HepG2 (cell line): ENCODE measurements at regions not wholly inside any gene's neighbourhood (a gene's known extent, or its start where the extent isn't known, plus 50 kb on each side); places are given as distances from the start of the nearest gene placed in this dataset.
A peak's percentile ranks its signal among the peaks of the same experiment; 100 is the strongest.

Experiments used
- AKNA ChIP-seq: sonication (generic); formaldehyde crosslinking; IDR thresholded peaks from 2 replicates; pipeline ENCODE4 v1.4.0; 2020; ENCODE audit warnings: missing genetic modification reagents, borderline replicate concordance
- CENPX ChIP-seq: sonication (generic); formaldehyde crosslinking; IDR thresholded peaks from 2 replicates; pipeline ENCODE4 v1.9.0; 2021; ENCODE audit warnings: mild to moderate bottlenecking, missing genetic modification reagents, moderate library complexity
- HMG20A ChIP-seq: IDR thresholded peaks from 2 replicates; pipeline ENCODE4 v1.6.1; 2016; ENCODE audit warnings: borderline replicate concordance
- HOXA7 ChIP-seq: sonication (generic); formaldehyde crosslinking; IDR thresholded peaks from 2 replicates; pipeline ENCODE4 v1.8.1; 2022; ENCODE audit warnings: mild to moderate bottlenecking, missing genetic modification reagents, moderate library complexity
- IRX3 ChIP-seq: sonication (generic); formaldehyde crosslinking; IDR thresholded peaks from 2 replicates; pipeline ENCODE4 v1.8.1; 2023; ENCODE audit warnings: mild to moderate bottlenecking, low read depth, missing genetic modification reagents, borderline replicate concordance
- KLF15 ChIP-seq: sonication (generic); formaldehyde crosslinking; IDR thresholded peaks from 2 replicates; pipeline ENCODE4 v1.8.1; 2023; ENCODE audit warnings: borderline replicate concordance, mild to moderate bottlenecking, inconsistent platforms, missing genetic modification reagents, mixed read lengths
- NFE2L2 ChIP-seq: fragments of 150-350 bp; IDR thresholded peaks from 2 replicates; pipeline ENCODE4 v1.6.1; 2014; ENCODE audit warnings: low read length
- PRDM15 ChIP-seq: sonication (generic); formaldehyde crosslinking; IDR thresholded peaks from 2 replicates; pipeline ENCODE4 v1.4.0; 2020; ENCODE audit warnings: missing genetic modification reagents
- SNAPC4 ChIP-seq: sonication (generic); formaldehyde crosslinking; IDR thresholded peaks from 2 replicates; pipeline ENCODE4 v1.4.0; 2020; ENCODE audit warnings: mild to moderate bottlenecking, missing genetic modification reagents
- SSRP1 ChIP-seq: IDR thresholded peaks from 2 replicates; pipeline ENCODE4 v1.6.1; 2016; ENCODE audit warnings: control low read depth
- ZFP62 ChIP-seq: sonication (generic); formaldehyde crosslinking; IDR thresholded peaks from 2 replicates; pipeline ENCODE4 v1.4.0; 2020; ENCODE audit warnings: missing genetic modification reagents
- ZMYM4 ChIP-seq: sonication (generic); formaldehyde crosslinking; IDR thresholded peaks from 2 replicates; pipeline ENCODE4 v1.8.1; 2023; ENCODE audit warnings: mild to moderate bottlenecking, missing genetic modification reagents
- ZNF446 ChIP-seq: sonication (generic); formaldehyde crosslinking; IDR thresholded peaks from 2 replicates; pipeline ENCODE4 v1.5.0; 2020; ENCODE audit warnings: mild to moderate bottlenecking, missing genetic modification reagents
- ZNF468 ChIP-seq: sonication (generic); formaldehyde crosslinking; IDR thresholded peaks from 2 replicates; pipeline ENCODE4 v1.8.0; 2022; ENCODE audit warnings: mild to moderate bottlenecking, moderate library complexity, missing genetic modification reagents
- ZNF660 ChIP-seq: sonication (generic); formaldehyde crosslinking; IDR thresholded peaks from 2 replicates; pipeline ENCODE4 v1.5.1; 2020; ENCODE audit warnings: mild to moderate bottlenecking, low read depth, missing genetic modification reagents, borderline replicate concordance

- no peak for TF ChIP-seq SNAPC4 (CRISPR knock-in tag)
- no peak for TF ChIP-seq ZNF468 (CRISPR knock-in tag)
- TF ChIP-seq SSRP1, result peak; percentile 89
- TF ChIP-seq HMG20A (CRISPR knock-in tag), result peak; percentile 81; the same call in 1 of the 2 replicates
- TF ChIP-seq ZMYM4 (CRISPR knock-in tag), result peak; percentile 65; the same call in 1 of the 2 replicates
- TF ChIP-seq NFE2L2, result no peak
- TF ChIP-seq AKNA (CRISPR knock-in tag), result peak; percentile 66; the same call in 1 of the 2 replicates
- no peak for TF ChIP-seq CENPX (CRISPR knock-in tag)
- peak; percentile 66; the same call in 1 of the 2 replicates for TF ChIP-seq KLF15
- TF ChIP-seq ZNF446 (CRISPR knock-in tag), result peak; percentile 84; the same call in 1 of the 2 replicates
- 0 out of 2 replicates have a peak, but pooled peaks have one; percentile 87 for TF ChIP-seq ZNF660
- no peak for TF ChIP-seq ZFP62 (CRISPR knock-in tag)
- TF ChIP-seq PRDM15 (CRISPR knock-in tag), result peak; percentile 67; the same call in 1 of the 2 replicates
- TF ChIP-seq IRX3 (CRISPR knock-in tag), result peak; percentile 96
- no peak for TF ChIP-seq HOXA7 (CRISPR knock-in tag)
Measured at GRCh38 chr3:67113802-67114407, 115.8 kb downstream of the KBTBD8 start (continued).
